Right lobe of liver (tissue), 4 donors: ENCODE measurements at regions not wholly inside any gene's neighbourhood (a gene's known extent, or its start where the extent isn't known, plus 50 kb on each side); places are given as distances from the start of the nearest gene placed in this dataset.

ENCODE experiments used
- POLR2A ChIP-seq: fragments of 450-650 bp; IDR thresholded peaks from one replicate; pipeline ENCODE4 v1.6.1; 2017; ENCODE audit warnings: antibody characterized with exemption, mild to moderate bottlenecking
- TF ChIP-seq, protein P1 (sequence below), 4 donors: fragments of 200-600 bp in 3 of 4; fragments of 450-650 bp in 1 of 4; IDR thresholded peaks; one replicate each; pipeline versions ENCODE4 v1.5.1 to v1.8.0; 2016 to 2022; ENCODE audit warnings: antibody characterized with exemption in 4 of 4, mild to moderate bottlenecking in 2 of 4
- donor health status: DM: no; HTN: no; CAD: no.
- donor health status: DM: no; HTN: no; CAD: no.
- donor health status: DM: no; HTN: yes; CAD: no.

DNA sequence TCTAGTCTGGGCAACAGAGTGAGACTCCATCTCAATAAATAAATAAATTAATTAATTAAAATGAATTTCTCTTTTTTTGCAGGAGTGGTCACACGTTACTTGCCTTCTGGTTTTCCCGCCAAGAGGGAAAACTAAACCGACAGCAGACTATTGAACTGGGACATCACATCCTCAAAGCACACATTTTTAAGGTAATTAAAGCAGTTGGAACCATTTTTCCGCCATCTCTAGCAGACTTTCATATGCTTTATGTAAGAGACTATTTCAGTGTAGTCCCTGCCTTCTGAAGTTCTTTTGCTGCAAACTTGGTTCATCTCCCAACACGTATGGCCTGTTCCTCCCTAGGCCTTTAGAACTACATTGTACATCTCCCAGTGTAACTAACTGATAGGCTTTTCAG, 66.5 kb downstream of the CYB561 start:
- TF ChIP-seq, protein P1, sequence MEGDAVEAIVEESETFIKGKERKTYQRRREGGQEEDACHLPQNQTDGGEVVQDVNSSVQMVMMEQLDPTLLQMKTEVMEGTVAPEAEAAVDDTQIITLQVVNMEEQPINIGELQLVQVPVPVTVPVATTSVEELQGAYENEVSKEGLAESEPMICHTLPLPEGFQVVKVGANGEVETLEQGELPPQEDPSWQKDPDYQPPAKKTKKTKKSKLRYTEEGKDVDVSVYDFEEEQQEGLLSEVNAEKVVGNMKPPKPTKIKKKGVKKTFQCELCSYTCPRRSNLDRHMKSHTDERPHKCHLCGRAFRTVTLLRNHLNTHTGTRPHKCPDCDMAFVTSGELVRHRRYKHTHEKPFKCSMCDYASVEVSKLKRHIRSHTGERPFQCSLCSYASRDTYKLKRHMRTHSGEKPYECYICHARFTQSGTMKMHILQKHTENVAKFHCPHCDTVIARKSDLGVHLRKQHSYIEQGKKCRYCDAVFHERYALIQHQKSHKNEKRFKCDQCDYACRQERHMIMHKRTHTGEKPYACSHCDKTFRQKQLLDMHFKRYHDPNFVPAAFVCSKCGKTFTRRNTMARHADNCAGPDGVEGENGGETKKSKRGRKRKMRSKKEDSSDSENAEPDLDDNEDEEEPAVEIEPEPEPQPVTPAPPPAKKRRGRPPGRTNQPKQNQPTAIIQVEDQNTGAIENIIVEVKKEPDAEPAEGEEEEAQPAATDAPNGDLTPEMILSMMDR (IDR thresholded peaks at IDR 0.05): no peak
- no peak for TF ChIP-seq POLR2A
